ENCODE measurements at regions not wholly inside any gene's neighbourhood (a gene's known extent, or its start where the extent isn't known, plus 50 kb on each side); places are given as distances from the start of the nearest gene placed in this dataset.

- TF ChIP-seq ZNF350 (tag by site-specific recombination; IDR thresholded peaks at IDR 0.05): no peak
- no peak for TF ChIP-seq ZNF654 (tag by site-specific recombination; IDR thresholded peaks at IDR 0.05; ENCODE audit: low read depth)
- no peak for TF ChIP-seq ZFP41 (tag by site-specific recombination; IDR thresholded peaks at IDR 0.05; ENCODE audit: borderline replicate concordance)
- no peak for TF ChIP-seq ZSCAN5A (tag by site-specific recombination; IDR thresholded peaks at IDR 0.05)
- TF ChIP-seq BCL11A (tag by site-specific recombination; IDR thresholded peaks at IDR 0.05; ENCODE audit: low read depth): no peak
- TF ChIP-seq ZNF768 (tag by site-specific recombination; IDR thresholded peaks at IDR 0.05): no peak
- no peak for TF ChIP-seq ZNF473 (tag by site-specific recombination; IDR thresholded peaks at IDR 0.05)
- TF ChIP-seq ZNF184 (tag by site-specific recombination; IDR thresholded peaks at IDR 0.05): no peak
These were observed 172.6 kb downstream of the BMP2 start (continued) for GRCh38 chr20:6940048-6940447.

GRCh38 chr20:6940876-6941275 is 173.4 kb downstream of the BMP2 start:
- Histone ChIP-seq H3K4me1 (ENCODE audit: control insufficient read depth, insufficient read depth, low read length) (no peaks in the 10 kb centered on the region), H3K9me3 (ENCODE audit: control insufficient read depth, insufficient read depth, low read depth, low read length) (no peaks in the 10 kb centered on the region), H3K27ac (ENCODE audit: extremely low read depth, low read depth, low read length) (no peak overlapping the region), H3K4me3 (ENCODE audit: low read depth, low read length) (no peak overlapping the region), H3K36me3 (ENCODE audit: control insufficient read depth in 2 of 2, insufficient read depth in 1 of 2, low read length in 2 of 2) (no peaks in the 10 kb centered on the region)
- no peak for TF ChIP-seq ZNF26 (tag by site-specific recombination; IDR thresholded peaks at IDR 0.05)
- TF ChIP-seq ZSCAN30 (tag by site-specific recombination; IDR thresholded peaks at IDR 0.05): no peak
- TF ChIP-seq ZNF214 (tag by site-specific recombination; IDR thresholded peaks at IDR 0.05; ENCODE audit: borderline replicate concordance): no peak
- no peak for TF ChIP-seq ZNF580 (tag by site-specific recombination; IDR thresholded peaks at IDR 0.05)
- TF ChIP-seq ZNF692 (tag by site-specific recombination; IDR thresholded peaks at IDR 0.05): no peak
- TF ChIP-seq ZNF114 (tag by site-specific recombination; IDR thresholded peaks at IDR 0.05): no peak
- no peak for TF ChIP-seq BCL11B (tag by site-specific recombination; IDR thresholded peaks at IDR 0.05; ENCODE audit: low read depth)
- no peak for TF ChIP-seq ZBTB49 (tag by site-specific recombination; IDR thresholded peaks at IDR 0.05; ENCODE audit: low read depth)
- no peak for TF ChIP-seq ZNF155 (tag by site-specific recombination; IDR thresholded peaks at IDR 0.05)
- TF ChIP-seq ZNF658 (tag by site-specific recombination; IDR thresholded peaks at IDR 0.05): no peak
- no peak for TF ChIP-seq ZNF645 (tag by site-specific recombination; IDR thresholded peaks at IDR 0.05)
- no peak for TF ChIP-seq ZNF302 (tag by site-specific recombination; IDR thresholded peaks at IDR 0.05; ENCODE audit: low read depth)
- TF ChIP-seq BCL6B (tag by site-specific recombination; IDR thresholded peaks at IDR 0.05): no peak
- TF ChIP-seq YY2 (tag by site-specific recombination; IDR thresholded peaks at IDR 0.05): no peak
- no peak for TF ChIP-seq ZBTB6 (tag by site-specific recombination; IDR thresholded peaks at IDR 0.05)
- no peak for TF ChIP-seq HOXD13 (CRISPR knock-in tag; IDR thresholded peaks at IDR 0.05; ENCODE audit: borderline replicate concordance)
- TF ChIP-seq ZNF184 (tag by site-specific recombination; IDR thresholded peaks at IDR 0.05): no peak
- CTCF ChIA-PET: interaction anchor here (1.1 kb wide), 1 partner anchor 676 kb away, joined by 3 read pairs; no protein-coding TSS in a partner anchor
- POLR2A ChIA-PET: no interaction called here
